ENCODE measurements at regions not wholly inside any gene's neighbourhood (a gene's known extent, or its start where the extent isn't known, plus 50 kb on each side); places are given as distances from the start of the nearest gene placed in this dataset.
"Not testable (repeated sequence)": the region's sequence is repeated elsewhere in the genome, so short reads cannot be mapped to it uniquely, and the experiment has no call there.

GRCh38 chr13:94816256-94816655, 103.9 kb upstream of the SOX21 start:
- DNase-seq (ENCODE audit: low spot score): no peak

GRCh38 chr13:94813920-94814475, 101.7 kb upstream of the SOX21 start:
- DNase-seq (ENCODE audit: low spot score): no peak

GRCh38 chr13:94811753-94812152, 99.4 kb upstream of the SOX21 start:
- DNase-seq (ENCODE audit: low spot score): no peak

GRCh38 chr13:94800423-94800822, 88.1 kb upstream of the SOX21 start:
- DNase-seq (ENCODE audit: low spot score): no peak

GRCh38 chr13:94799299-94799698, 87.0 kb upstream of the SOX21 start:
- no peak for DNase-seq (ENCODE audit: low spot score)

- DNase-seq (ENCODE audit: low spot score): no peak
Observed at GRCh38 chr13:94798738-94799137, 86.4 kb upstream of the SOX21 start.

- no peak for DNase-seq (ENCODE audit: low spot score)
Observed at GRCh38 chr13:94795292-94795691, 82.9 kb upstream of the SOX21 start.

- DNase-seq (ENCODE audit: low spot score): not testable (repeated sequence)
Observed at GRCh38 chr13:94786246-94786645, 73.9 kb upstream of the SOX21 start.

- no peak for DNase-seq (ENCODE audit: low spot score)
Observed at GRCh38 chr13:94784066-94784465, 71.7 kb upstream of the SOX21 start.

GRCh38 chr13:94783489-94783888, 71.1 kb upstream of the SOX21 start:
- no peak for DNase-seq (ENCODE audit: low spot score)

- DNase-seq (ENCODE audit: low spot score): no peak
Observed at GRCh38 chr13:94780421-94780820, 68.1 kb upstream of the SOX21 start.

- no peak for DNase-seq (ENCODE audit: low spot score)
Observed at GRCh38 chr13:94778986-94779385, 66.6 kb upstream of the SOX21 start.

- DNase-seq (ENCODE audit: low spot score): no peak
Observed at GRCh38 chr13:94778585-94778984, 66.2 kb upstream of the SOX21 start.

GRCh38 chr13:94776956-94777355, 64.6 kb upstream of the SOX21 start:
- DNase-seq (ENCODE audit: low spot score): no peak

GRCh38 chr13:94776300-94776699, 64.0 kb upstream of the SOX21 start:
- no peak for DNase-seq (ENCODE audit: low spot score)

- no peak for DNase-seq (ENCODE audit: low spot score)
Observed at GRCh38 chr13:94765814-94766213, 53.5 kb upstream of the SOX21 start.

GRCh38 chr13:94764576-94765321, 52.4 kb upstream of the SOX21 start:
- no peak for DNase-seq (ENCODE audit: low spot score)

Data from germinal center (tissue), 1 donor.